Kidney (tissue), 13 donors: ENCODE measurements at regions not wholly inside any gene's neighbourhood (a gene's known extent, or its start where the extent isn't known, plus 50 kb on each side); places are given as distances from the start of the nearest gene placed in this dataset.

Experiments used
- DNase-seq, 5 donors: peaks; one replicate each; pipeline ENCODE4 v3.0.0-alpha.2; 2013 to 2020
- FAIRE-seq: peaks from 2 replicates; lab custom pipeline; 2012; peaks lifted over from hg19 to GRCh38; lab: Jason Lieb, UNC
- H3K27ac ChIP-seq, 2 donors: one replicate each; pipeline ENCODE4 v1.7.0; 2013; ENCODE audit warnings: low read depth in 2 of 2, low read length in 2 of 2, inconsistent platforms in 1 of 2
- H3K27me3 ChIP-seq: one replicate; pipeline ENCODE4 v1.7.1; 2013; ENCODE audit warnings: low read length, inconsistent platforms; ENCODE audit not compliant: control insufficient read depth, insufficient read depth
- H3K36me3 ChIP-seq, 3 donors: one replicate each; pipeline versions ENCODE4 v1.7.0 to v1.7.1; 2013; ENCODE audit warnings: low read length in 3 of 3, control low read depth in 1 of 3, inconsistent platforms in 1 of 3; ENCODE audit not compliant: insufficient read depth in 3 of 3, control insufficient read depth in 2 of 3
- H3K4me1 ChIP-seq, 3 donors: one replicate each; pipeline versions ENCODE4 v1.7.0 to v1.7.1; 2013; ENCODE audit warnings: low read length in 3 of 3, inconsistent platforms in 1 of 3, low read depth in 1 of 3; ENCODE audit not compliant: control insufficient read depth in 2 of 3, insufficient read depth in 2 of 3
- H3K4me3 ChIP-seq, 3 donors: one replicate each; pipeline versions ENCODE4 v1.7.0 to v1.8.1; 2013; ENCODE audit warnings: low read length in 3 of 3, control low read depth in 1 of 3, inconsistent platforms in 1 of 3
- H3K9ac ChIP-seq, 3 donors: one replicate each; pipeline versions ENCODE4 v1.7.0 to v1.7.1; 2013; ENCODE audit warnings: low read length in 3 of 3, control low read depth in 1 of 3, inconsistent platforms in 1 of 3
- H3K9me3 ChIP-seq, 3 donors: one replicate each; pipeline versions ENCODE4 v1.7.0 to v1.7.1; 2013; ENCODE audit warnings: low read length in 3 of 3, control low read depth in 1 of 3, inconsistent platforms in 1 of 3; ENCODE audit not compliant: control insufficient read depth in 2 of 3, insufficient read depth in 1 of 3
- CTCF ChIP-seq: IDR thresholded peaks from 3 replicates; pipeline ENCODE4 v1.5.1; 2012; ENCODE audit warnings: mild to moderate bottlenecking, moderate library complexity, borderline replicate concordance; ENCODE audit not compliant: insufficient read depth; ENCODE audit errors: extremely low read depth
- intact Hi-C: fragments of 100-400 bp; cut with DNase I; formaldehyde crosslinking; loops from one replicate; pipeline ENCODE4 v1.11.1; 2022
- donor health status: control.
- donor health status: control.
- donor health status: control.
- donor health status: control.
- donor health status: control.
- donor health status: DM: yes; HTN: yes; CAD: no.
- donor health status: Normal renal cell carcinoma (clear cell type).

GRCh38 chr6:126907996-126908395, 210.5 kb upstream of the RSPO3 start:
- no peak overlapping the region for H3K9ac ChIP-seq
- TF ChIP-seq CTCF: no peak
- no peaks in the 10 kb centered on the region for H3K9me3 ChIP-seq
- no peak overlapping the region for H3K4me3 ChIP-seq
- FAIRE-seq (no peak), DNase-seq (no peak)
- intact Hi-C loops: no loop called here
- H3K27ac ChIP-seq: no peak overlapping the region
- H3K4me1 ChIP-seq: no peaks in the 10 kb centered on the region
- H3K36me3 ChIP-seq: no peaks in the 10 kb centered on the region
- no peaks in the 10 kb centered on the region for H3K27me3 ChIP-seq

GRCh38 chr6:126909493-126909892, 209.0 kb upstream of the RSPO3 start:
- Histone ChIP-seq H3K4me1 (no peaks in the 10 kb centered on the region), H3K27ac (no peak overlapping the region), H3K4me3 (no peak overlapping the region), H3K27me3 (no peaks in the 10 kb centered on the region), H3K9me3 (no peaks in the 10 kb centered on the region), H3K36me3 (no peaks in the 10 kb centered on the region), H3K9ac (no peak overlapping the region)
- no peak for TF ChIP-seq CTCF
- DNase-seq: no peak
- intact Hi-C loops: no loop called here
- FAIRE-seq: no peak

GRCh38 chr6:126913651-126914050, 204.8 kb upstream of the RSPO3 start:
- H3K9me3 ChIP-seq: no peaks in the 10 kb centered on the region
- TF ChIP-seq CTCF: no peak
- intact Hi-C loops: no loop called here
- H3K4me1 ChIP-seq: no peaks in the 10 kb centered on the region
- DNase-seq: no peak
- H3K4me3 ChIP-seq: no peak overlapping the region
- no peaks in the 10 kb centered on the region for H3K36me3 ChIP-seq
- H3K27me3 ChIP-seq: no peaks in the 10 kb centered on the region
- FAIRE-seq: no peak
- H3K27ac ChIP-seq: no peak overlapping the region
- no peak overlapping the region for H3K9ac ChIP-seq

GRCh38 chr6:126914172-126914571, 204.3 kb upstream of the RSPO3 start:
- FAIRE-seq (no peak), DNase-seq (no peak)
- intact Hi-C loops: no loop called here
- Histone ChIP-seq H3K27me3 (no peaks in the 10 kb centered on the region), H3K9ac (no peak overlapping the region), H3K4me3 (no peak overlapping the region), H3K4me1 (no peaks in the 10 kb centered on the region), H3K9me3 (no peaks in the 10 kb centered on the region), H3K36me3 (no peaks in the 10 kb centered on the region), H3K27ac (no peak overlapping the region)
- TF ChIP-seq CTCF: no peak
